Uterus (tissue), 3 donors: ENCODE measurements at regions not wholly inside any gene's neighbourhood (a gene's known extent, or its start where the extent isn't known, plus 50 kb on each side); places are given as distances from the start of the nearest gene placed in this dataset.

Experiments
- DNase-seq, 2 donors: peaks; one replicate each; pipeline ENCODE4 v3.0.0-alpha.2; 2019 to 2020
- H3K27ac ChIP-seq, 2 donors: fragments of 200-600 bp; sonication (generic); 1 replicate in 1 of 2; 2 replicates in 1 of 2; pipeline ENCODE4 v1.5.1; 2016 to 2018
- H3K27me3 ChIP-seq, 2 donors: fragments of 200-600 bp; sonication (generic); one replicate each; pipeline ENCODE4 v1.5.1; 2018 to 2019; ENCODE audit warnings: control low read depth in 1 of 2
- H3K36me3 ChIP-seq, 2 donors: fragments of 200-600 bp; sonication (generic); one replicate each; pipeline ENCODE4 v1.5.1; 2019; ENCODE audit warnings: control low read depth in 1 of 2
- H3K4me1 ChIP-seq, 2 donors: fragments of 200-600 bp; sonication (generic); one replicate each; pipeline ENCODE4 v1.5.1; 2018 to 2019; ENCODE audit warnings: control low read depth in 1 of 2
- H3K4me3 ChIP-seq, 2 donors: fragments of 200-600 bp; sonication (generic); 1 replicate in 1 of 2; 2 replicates in 1 of 2; pipeline ENCODE4 v1.5.1; 2018 to 2019; ENCODE audit warnings: mild to moderate bottlenecking in 1 of 2
- H3K9me3 ChIP-seq, 2 donors: fragments of 200-600 bp; sonication (generic); one replicate each; pipeline ENCODE4 v1.5.1; 2019; ENCODE audit warnings: control low read depth in 1 of 2
- POLR2A ChIP-seq, 2 donors: fragments of 450-650 bp; IDR thresholded peaks; one replicate each; pipeline ENCODE4 v1.6.1; 2016; ENCODE audit warnings: antibody characterized with exemption in 2 of 2, mild to moderate bottlenecking in 1 of 2, moderate library complexity in 1 of 2
- intact Hi-C: fragments of 100-400 bp; cut with DNase I; formaldehyde crosslinking; loops from one replicate; pipeline ENCODE4 v1.15.1; 2023; ENCODE audit warnings: low total_unique reads
- TF ChIP-seq, protein P1 (sequence below), 4 experiments: fragments of 200-600 bp in 2 of 4; fragments of 450-650 bp in 2 of 4; sonication (generic) in 2 of 4; IDR thresholded peaks; one replicate each; pipeline ENCODE4 v1.5.1; 2016 to 2019; ENCODE audit warnings: antibody characterized with exemption in 4 of 4, mild to moderate bottlenecking in 2 of 4, moderate library complexity in 1 of 4
- donor health status: DM: yes; HTN: yes; CAD: no.

DNA sequence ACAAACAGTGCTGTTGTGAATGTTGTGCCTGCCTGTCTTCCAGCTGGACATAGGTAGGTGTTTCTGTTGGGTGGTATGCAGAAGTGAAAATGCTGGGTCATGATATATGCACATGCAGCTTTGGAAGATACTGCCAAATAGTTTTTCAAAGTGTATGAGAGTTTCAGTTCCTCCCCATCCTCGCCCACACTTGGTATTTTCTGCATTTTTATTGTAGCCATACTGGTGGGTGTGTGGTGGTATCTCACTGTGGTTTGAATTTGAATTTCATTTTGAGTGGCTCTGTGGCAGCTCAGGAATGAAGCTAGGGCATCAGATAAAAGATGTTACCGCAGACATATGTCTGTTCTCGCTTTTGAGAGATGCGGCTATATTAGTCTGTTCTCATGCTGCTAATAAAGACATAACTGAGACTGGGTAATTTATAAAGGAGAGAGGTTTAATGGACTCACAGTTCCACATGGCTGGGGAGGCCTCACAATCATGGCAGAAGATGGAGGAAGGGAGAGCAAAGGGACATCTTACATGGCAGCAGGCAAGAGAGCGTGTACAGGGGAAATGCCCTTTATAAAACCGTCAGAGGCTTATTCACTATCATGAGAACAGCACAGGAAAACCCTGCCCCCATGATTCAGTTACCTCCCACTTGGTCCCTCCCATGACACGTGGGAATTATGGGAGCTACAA, 183.1 kb downstream of the CAND1 start:
- Histone ChIP-seq H3K27ac (no peak overlapping the region), H3K36me3 (no peaks in the 10 kb centered on the region), H3K27me3 (no peaks in the 10 kb centered on the region), H3K4me1 (peaks cover 0 to 5% of the 10 kb centered on the region in 2 donors), H3K9me3 (no peaks in the 10 kb centered on the region), H3K4me3 (no peak overlapping the region)
- no peak for TF ChIP-seq POLR2A (IDR thresholded peaks at IDR 0.05)
- TF ChIP-seq, protein P1, sequence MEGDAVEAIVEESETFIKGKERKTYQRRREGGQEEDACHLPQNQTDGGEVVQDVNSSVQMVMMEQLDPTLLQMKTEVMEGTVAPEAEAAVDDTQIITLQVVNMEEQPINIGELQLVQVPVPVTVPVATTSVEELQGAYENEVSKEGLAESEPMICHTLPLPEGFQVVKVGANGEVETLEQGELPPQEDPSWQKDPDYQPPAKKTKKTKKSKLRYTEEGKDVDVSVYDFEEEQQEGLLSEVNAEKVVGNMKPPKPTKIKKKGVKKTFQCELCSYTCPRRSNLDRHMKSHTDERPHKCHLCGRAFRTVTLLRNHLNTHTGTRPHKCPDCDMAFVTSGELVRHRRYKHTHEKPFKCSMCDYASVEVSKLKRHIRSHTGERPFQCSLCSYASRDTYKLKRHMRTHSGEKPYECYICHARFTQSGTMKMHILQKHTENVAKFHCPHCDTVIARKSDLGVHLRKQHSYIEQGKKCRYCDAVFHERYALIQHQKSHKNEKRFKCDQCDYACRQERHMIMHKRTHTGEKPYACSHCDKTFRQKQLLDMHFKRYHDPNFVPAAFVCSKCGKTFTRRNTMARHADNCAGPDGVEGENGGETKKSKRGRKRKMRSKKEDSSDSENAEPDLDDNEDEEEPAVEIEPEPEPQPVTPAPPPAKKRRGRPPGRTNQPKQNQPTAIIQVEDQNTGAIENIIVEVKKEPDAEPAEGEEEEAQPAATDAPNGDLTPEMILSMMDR (IDR thresholded peaks at IDR 0.05) = no peak
- intact Hi-C loops = no loop called here
- no peak for DNase-seq

DNA sequence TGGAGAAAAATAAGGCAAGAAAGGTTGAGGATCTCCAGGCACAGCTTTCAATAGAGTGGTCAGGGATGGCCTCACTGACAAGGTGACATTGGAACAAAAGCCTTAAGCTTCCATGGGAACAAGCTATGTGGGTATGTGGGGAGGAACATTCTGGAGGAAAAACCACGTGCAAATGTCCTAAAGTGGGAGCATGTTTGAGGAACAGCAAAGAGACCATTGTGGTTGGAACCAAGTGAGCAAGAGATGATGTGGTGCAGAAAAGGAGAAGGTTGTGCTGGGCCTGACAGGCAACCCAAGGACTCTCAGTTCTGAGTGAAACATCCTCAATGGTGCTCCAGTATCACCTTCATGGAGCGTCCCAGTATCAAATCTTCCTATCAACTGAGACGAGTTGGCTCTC, 184.0 kb downstream of the CAND1 start:
- TF ChIP-seq, protein P1 (IDR thresholded peaks at IDR 0.05) = no peak
- TF ChIP-seq POLR2A (IDR thresholded peaks at IDR 0.05) = no peak
- intact Hi-C loops = no loop called here
- H3K36me3 ChIP-seq = no peaks in the 10 kb centered on the region

DNA sequence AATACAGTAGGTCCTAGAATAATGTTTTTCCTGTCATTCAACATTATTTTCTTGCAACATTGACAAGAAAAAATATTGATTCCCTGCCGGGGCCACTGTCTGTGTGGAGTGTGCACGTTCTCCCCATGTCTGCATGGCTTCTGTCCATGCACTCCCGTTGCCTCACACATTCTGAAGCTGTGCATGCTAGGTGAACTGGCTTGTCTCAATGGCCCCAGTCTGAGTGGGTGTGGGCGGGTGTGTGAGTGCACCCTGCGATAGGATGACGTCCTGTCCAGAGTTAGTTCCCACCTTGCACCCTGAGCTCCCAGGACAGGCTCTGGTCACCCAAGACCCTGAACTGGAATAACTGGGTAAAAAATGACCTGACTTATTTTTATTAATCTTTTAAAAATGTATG, 186.1 kb downstream of the CAND1 start:
- no peak for DNase-seq
- no peaks in the 10 kb centered on the region for H3K9me3 ChIP-seq
- intact Hi-C loops = no loop called here
- H3K4me1 ChIP-seq = peaks cover 0 to 5% of the 10 kb centered on the region in 2 donors
- H3K27ac ChIP-seq = no peak overlapping the region
- H3K36me3 ChIP-seq = no peaks in the 10 kb centered on the region
- H3K4me3 ChIP-seq = no peak overlapping the region
- no peak for TF ChIP-seq POLR2A (IDR thresholded peaks at IDR 0.05)
- TF ChIP-seq, protein P1 (IDR thresholded peaks at IDR 0.05) = no peak
- H3K27me3 ChIP-seq = no peaks in the 10 kb centered on the region

More for the DNA sequence above, 184.0 kb downstream of the CAND1 start:
- Histone ChIP-seq H3K9me3 (no peaks in the 10 kb centered on the region), H3K27me3 (no peaks in the 10 kb centered on the region), H3K27ac (no peak overlapping the region), H3K4me1 (peaks cover 0 to 5% of the 10 kb centered on the region in 2 donors), H3K4me3 (no peak overlapping the region)
- no peak for DNase-seq

DNA sequence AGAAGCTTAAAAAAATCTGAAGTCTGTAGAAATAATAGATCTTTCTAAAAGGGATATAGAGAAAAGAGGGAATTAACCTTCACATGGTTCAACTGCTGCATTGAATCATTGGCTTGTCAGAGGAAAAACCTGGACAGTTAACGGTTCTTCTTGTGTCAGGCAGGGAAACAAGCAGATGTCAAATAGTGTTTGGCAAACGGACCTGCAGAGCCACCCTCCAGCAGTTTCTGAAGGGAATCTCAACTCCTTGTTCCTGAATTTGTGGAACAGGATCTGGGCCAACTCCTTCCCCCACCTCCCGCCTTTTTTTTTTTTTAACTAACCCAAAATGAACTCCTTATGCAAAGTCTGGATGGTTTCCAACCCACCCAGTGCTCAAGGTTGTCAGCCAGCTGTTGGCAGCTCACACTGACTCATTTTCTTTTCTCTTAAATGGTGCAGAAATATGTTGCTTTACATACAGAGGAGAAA, 187.3 kb downstream of the CAND1 start:
- DNase-seq = peak; percentile 31 to 36
- Histone ChIP-seq H3K9me3 (no peaks in the 10 kb centered on the region), H3K27me3 (no peaks in the 10 kb centered on the region), H3K27ac (no peak overlapping the region), H3K4me1 (peaks cover 0 to 5% of the 10 kb centered on the region in 2 donors), H3K4me3 (no peak overlapping the region), H3K36me3 (no peaks in the 10 kb centered on the region)
- intact Hi-C loops = no loop called here
- TF ChIP-seq, protein P1 (IDR thresholded peaks at IDR 0.05) = no peak
- no peak for TF ChIP-seq POLR2A (IDR thresholded peaks at IDR 0.05)

DNA sequence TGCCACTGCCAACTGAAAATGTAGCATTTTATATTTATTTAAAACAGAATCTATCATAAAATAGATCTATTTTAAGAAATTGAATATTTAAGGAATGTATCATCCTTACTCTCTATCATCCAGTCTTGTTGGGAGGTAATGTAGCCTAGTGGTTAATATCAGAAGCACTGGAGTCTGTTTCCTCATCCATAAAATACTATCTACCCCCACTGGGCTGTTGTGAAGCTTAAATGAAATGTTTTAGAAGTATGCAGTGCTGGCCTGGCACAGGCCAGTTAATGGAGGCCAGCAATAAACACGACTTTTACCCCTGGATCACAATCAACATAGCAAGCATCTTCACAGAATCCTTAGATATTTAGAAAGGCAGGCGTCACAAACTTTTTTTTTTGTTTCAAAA, 188.0 kb downstream of the CAND1 start:
- H3K27ac ChIP-seq = no peak overlapping the region
- intact Hi-C loops = no loop called here
- H3K4me1 ChIP-seq = peaks cover 0 to 5% of the 10 kb centered on the region in 2 donors
- no peaks in the 10 kb centered on the region for H3K9me3 ChIP-seq
- no peak for DNase-seq
- H3K36me3 ChIP-seq = no peaks in the 10 kb centered on the region
- H3K27me3 ChIP-seq = no peaks in the 10 kb centered on the region
- H3K4me3 ChIP-seq = no peak overlapping the region
- no peak for TF ChIP-seq POLR2A (IDR thresholded peaks at IDR 0.05)
- TF ChIP-seq, protein P1 (IDR thresholded peaks at IDR 0.05) = no peak
